ENCODE measurements at regions not wholly inside any gene's neighbourhood (a gene's known extent, or its start where the extent isn't known, plus 50 kb on each side); places are given as distances from the start of the nearest gene placed in this dataset.

DNA sequence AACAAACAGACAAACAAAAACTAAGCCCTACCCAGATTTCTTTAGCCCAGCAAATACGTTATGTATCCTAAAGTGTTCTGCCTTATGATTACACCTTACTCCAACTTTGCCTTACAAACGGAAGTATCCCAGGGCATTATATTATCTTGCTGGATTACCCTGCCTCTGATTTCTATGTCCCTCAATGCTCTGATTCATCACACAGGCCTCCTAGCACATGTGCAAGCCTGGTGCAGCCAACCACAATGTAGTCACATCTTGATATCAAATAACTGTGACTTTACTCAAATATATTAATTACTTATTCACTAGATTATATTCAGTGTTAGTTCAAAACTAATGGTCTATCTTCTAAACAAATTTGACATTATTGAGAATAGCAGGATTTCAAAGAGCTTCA lies 598.6 kb downstream of the TBC1D32 start:
- no peak for TF ChIP-seq POLR2A (IDR thresholded peaks at IDR 0.05; ENCODE audit: low read depth, low read length)
- TF ChIP-seq TAF1 (IDR thresholded peaks at IDR 0.05; ENCODE audit: borderline replicate concordance, low read depth, low read length): no peak
